OCI-LY7 (cell line): ENCODE measurements at regions not wholly inside any gene's neighbourhood (a gene's known extent, or its start where the extent isn't known, plus 50 kb on each side); places are given as distances from the start of the nearest gene placed in this dataset.

Experiments used
- BruUV-seq: library from RNA; stranded (reverse); fragments of 400-500 nt; replicated peaks from 2 replicates; lab custom pipeline; 2021; lab: Mats Ljungman, UMichigan
- CTCF ChIA-PET: fragments of 300-600 bp; sonication (Branson Sonifier 250); formaldehyde crosslinking; loops from one replicate; lab custom pipeline; 2022; ENCODE audit warnings: antibody characterized with exemption; ENCODE audit not compliant: unreplicated experiment; lab: Charles Lee
- POLR2A ChIA-PET: fragments of 300-600 bp; sonication (Branson Sonifier 250); formaldehyde crosslinking; loops from one replicate; lab custom pipeline; 2022; ENCODE audit warnings: antibody characterized with exemption; lab: Charles Lee
- DNase-seq: peaks from one replicate; pipeline ENCODE4 v3.0.0-alpha.2; 2015; ENCODE audit warnings: low spot score
- H2AFZ ChIP-seq: fragments of 200-600 bp; sonication (generic), shearing (Covaris generic); 2 replicates; pipeline ENCODE4 v1.6.1; 2014; ENCODE audit warnings: mild to moderate bottlenecking, antibody characterized with exemption, low read length, moderate library complexity
- H3K27ac ChIP-seq: fragments of 200-600 bp; sonication (generic); 2 replicates; pipeline ENCODE4 v1.5.1; 2014; ENCODE audit warnings: mixed run types, low read depth, mild to moderate bottlenecking, moderate library complexity, low read length, inconsistent platforms; ENCODE audit not compliant: poor library complexity, severe bottlenecking
- H3K36me3 ChIP-seq: fragments of 200-600 bp; sonication (generic); 2 replicates; pipeline ENCODE4 v1.6.1; 2014; ENCODE audit warnings: mild to moderate bottlenecking, antibody characterized with exemption, low read length, moderate library complexity, mixed read lengths; ENCODE audit not compliant: insufficient read depth
- H3K4me1 ChIP-seq: fragments of 200-600 bp; sonication (generic); 2 replicates; pipeline ENCODE4 v1.5.1; 2014; ENCODE audit warnings: mild to moderate bottlenecking, low read length; ENCODE audit not compliant: insufficient read depth, poor library complexity, severe bottlenecking
- H3K4me2 ChIP-seq: fragments of 200-600 bp; sonication (generic); 2 replicates; pipeline ENCODE4 v1.6.1; 2014; ENCODE audit warnings: mild to moderate bottlenecking, low read length
- H3K4me3 ChIP-seq: fragments of 200-600 bp; sonication (generic); 2 replicates; pipeline ENCODE4 v1.5.1; 2014; ENCODE audit warnings: mild to moderate bottlenecking, low read depth, low read length; ENCODE audit not compliant: poor library complexity, severe bottlenecking
- H3K79me2 ChIP-seq: fragments of 200-600 bp; sonication (generic); 2 replicates; pipeline ENCODE4 v1.6.1; 2016; ENCODE audit warnings: low read depth, mild to moderate bottlenecking, low read length, moderate library complexity, mixed read lengths; ENCODE audit not compliant: insufficient read depth
- H3K9me2 ChIP-seq: fragments of 200-600 bp; sonication (generic); 2 replicates; pipeline ENCODE4 v1.6.1; 2016; ENCODE audit warnings: mild to moderate bottlenecking, low read length, mixed read lengths; ENCODE audit not compliant: insufficient read depth
- H3K9me3 ChIP-seq: fragments of 200-600 bp; sonication (generic); 2 replicates; pipeline ENCODE4 v1.6.1; 2014; ENCODE audit warnings: mild to moderate bottlenecking, mixed run types, low read length, mixed read lengths
- H4K20me1 ChIP-seq: fragments of 200-600 bp; sonication (generic); 2 replicates; pipeline ENCODE4 v1.6.1; 2014; ENCODE audit warnings: mild to moderate bottlenecking, antibody characterized with exemption, low read length, moderate library complexity, mixed read lengths; ENCODE audit not compliant: insufficient read depth
- CTCF ChIP-seq: fragments of 200-600 bp; sonication (generic); conservative IDR thresholded peaks from 2 replicates; pipeline ENCODE4 v1.5.1; 2014; ENCODE audit warnings: mild to moderate bottlenecking, antibody characterized with exemption, low read length, moderate library complexity, mixed read lengths
- EZH2phosphoT487 ChIP-seq: fragments of 200-600 bp; sonication (generic); IDR thresholded peaks from 2 replicates; pipeline ENCODE4 v1.6.1; 2018; ENCODE audit warnings: low read depth, borderline replicate concordance, mild to moderate bottlenecking, mixed run types, antibody characterized with exemption, low read length, moderate library complexity, mixed read lengths
- intact Hi-C: fragments of 100-400 bp; cut with micrococcal nuclease; formaldehyde crosslinking; loops from one replicate; pipeline ENCODE4 v1.10.0; 2022; ENCODE audit not compliant: unreplicated experiment

GRCh38 chrX:40268188-40268520 lies 170.4 kb upstream of the BCOR start:
- no peaks in the 10 kb centered on the region for H3K9me2 ChIP-seq
- H3K36me3 ChIP-seq, result no peaks in the 10 kb centered on the region
- no peak for DNase-seq
- H3K27ac ChIP-seq, result no peak overlapping the region
- peaks cover 26% of the 10 kb centered on the region for H3K4me1 ChIP-seq
- ChIA-PET CTCF (no interaction called here), POLR2A (interaction anchor here (1.3 kb wide), 1 partner anchor 100 kb away, joined by 3 read pairs; no protein-coding TSS in a partner anchor)
- intact Hi-C loops, result no loop called here
- no peaks in the 10 kb centered on the region for H3K79me2 ChIP-seq
- no peaks in the 10 kb centered on the region for H3K9me3 ChIP-seq
- H4K20me1 ChIP-seq, result no peaks in the 10 kb centered on the region
- 0 out of 2 replicates have a peak overlapping the region, but pooled peaks have one; percentile 68 for H3K4me2 ChIP-seq
- peak overlapping the region; percentile 93; the same call in 1 of the 2 replicates for H2AFZ ChIP-seq
- TF ChIP-seq CTCF (no peak), EZH2phosphoT487 (no peak)
- H3K4me3 ChIP-seq, result no peak overlapping the region
- BruUV-seq, result no TSS peak

GRCh38 chrX:40267334-40268187 lies 169.8 kb upstream of the BCOR start:
- ChIA-PET POLR2A (interaction anchor here (0.6 to 1.3 kb wide), 2 partner anchors 34 to 99 kb away, joined by 3 read pairs; no protein-coding TSS in a partner anchor), CTCF (interaction anchor here (0.6 kb wide), 2 partner anchors 50 to 119 kb away, joined by 3 read pairs; no protein-coding TSS in a partner anchor)
- Histone ChIP-seq H3K9me2 (no peaks in the 10 kb centered on the region), H3K79me2 (no peaks in the 10 kb centered on the region), H3K9me3 (no peaks in the 10 kb centered on the region), H4K20me1 (no peaks in the 10 kb centered on the region), H3K4me3 (peak overlapping the region; percentile 58), H2AFZ (peak overlapping the region; percentile 93), H3K36me3 (no peaks in the 10 kb centered on the region), H3K4me2 (peak overlapping the region; percentile 68), H3K27ac (no peak overlapping the region), H3K4me1 (peaks cover 26% of the 10 kb centered on the region)
- no TSS peak for BruUV-seq
- intact Hi-C loops, result loop anchor here (2.0 kb wide), 1 partner anchor 93 kb away; no protein-coding TSS in a partner anchor
- peak; percentile 14 for DNase-seq
- peak; percentile 20; the same call in 1 of the 2 replicates for TF ChIP-seq CTCF
- no peak for TF ChIP-seq EZH2phosphoT487
